ENCODE measurements at regions not wholly inside any gene's neighbourhood (a gene's known extent, or its start where the extent isn't known, plus 50 kb on each side); places are given as distances from the start of the nearest gene placed in this dataset.

DNA sequence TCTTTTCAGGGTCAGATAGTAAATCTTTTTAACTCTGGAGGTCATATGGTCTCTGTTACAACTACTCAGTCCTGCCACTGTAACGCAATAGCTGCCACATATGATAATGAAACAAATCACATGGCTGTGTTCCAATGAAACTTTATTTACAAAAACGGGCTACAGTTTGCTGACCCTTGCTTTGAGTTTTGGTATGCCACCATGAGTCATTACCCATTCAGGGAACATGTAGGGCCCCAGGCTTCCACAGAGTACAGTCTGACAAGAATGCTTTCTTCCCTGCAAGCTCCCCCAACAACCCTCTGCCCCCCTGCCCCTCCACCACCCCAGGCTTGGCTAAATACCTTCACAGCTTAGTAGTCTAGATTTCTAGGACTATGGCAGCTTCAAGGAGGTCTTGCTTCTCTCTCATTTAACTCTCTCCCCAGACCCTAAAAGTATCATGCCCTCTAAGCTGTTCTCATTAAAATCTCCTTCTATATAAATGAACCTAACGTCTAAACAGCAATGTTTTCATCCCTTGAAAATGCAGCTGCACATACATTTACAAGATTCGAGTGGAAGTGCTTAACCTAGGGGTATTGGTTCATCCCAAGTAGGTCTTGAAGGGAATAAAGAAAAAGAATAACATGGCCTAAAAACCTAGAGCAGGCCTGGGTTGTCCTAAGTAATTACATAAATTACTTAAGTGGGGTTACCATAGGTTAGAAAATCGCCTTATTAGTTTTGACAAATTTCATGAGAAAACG is 117.8 kb upstream of the PRICKLE2 start:
- TF ChIP-seq, protein P1, sequence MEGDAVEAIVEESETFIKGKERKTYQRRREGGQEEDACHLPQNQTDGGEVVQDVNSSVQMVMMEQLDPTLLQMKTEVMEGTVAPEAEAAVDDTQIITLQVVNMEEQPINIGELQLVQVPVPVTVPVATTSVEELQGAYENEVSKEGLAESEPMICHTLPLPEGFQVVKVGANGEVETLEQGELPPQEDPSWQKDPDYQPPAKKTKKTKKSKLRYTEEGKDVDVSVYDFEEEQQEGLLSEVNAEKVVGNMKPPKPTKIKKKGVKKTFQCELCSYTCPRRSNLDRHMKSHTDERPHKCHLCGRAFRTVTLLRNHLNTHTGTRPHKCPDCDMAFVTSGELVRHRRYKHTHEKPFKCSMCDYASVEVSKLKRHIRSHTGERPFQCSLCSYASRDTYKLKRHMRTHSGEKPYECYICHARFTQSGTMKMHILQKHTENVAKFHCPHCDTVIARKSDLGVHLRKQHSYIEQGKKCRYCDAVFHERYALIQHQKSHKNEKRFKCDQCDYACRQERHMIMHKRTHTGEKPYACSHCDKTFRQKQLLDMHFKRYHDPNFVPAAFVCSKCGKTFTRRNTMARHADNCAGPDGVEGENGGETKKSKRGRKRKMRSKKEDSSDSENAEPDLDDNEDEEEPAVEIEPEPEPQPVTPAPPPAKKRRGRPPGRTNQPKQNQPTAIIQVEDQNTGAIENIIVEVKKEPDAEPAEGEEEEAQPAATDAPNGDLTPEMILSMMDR (conservative IDR thresholded peaks at IDR 0.05 in 1 of 2, IDR thresholded peaks at IDR 0.05 in 1 of 2; ENCODE audit: low read depth in 1 of 2, low read length in 2 of 2): no peak
- no peak for TF ChIP-seq EZH2 (IDR thresholded peaks at IDR 0.05; ENCODE audit: low read length, missing control alignments)
